Activated CD8-positive, alpha-beta T cell treated with anti-CD3 and anti-CD28 coated beads, Interleukin-2, amount 10 ng/mL, durations not matched to agents 7 days and 5 days (primary cell): ENCODE measurements at regions not wholly inside any gene's neighbourhood (a gene's known extent, or its start where the extent isn't known, plus 50 kb on each side); places are given as distances from the start of the nearest gene placed in this dataset.

Experiments used
- ATAC-seq: fragments of 150-1000 bp; cut with Tn5 transposase; one replicate; pipeline ENCODE4 v1.10.0; 2021; ENCODE audit warnings: moderate library complexity
- CTCF ChIA-PET: fragments of 350-600 bp; sonication (Branson Sonifier 250); formaldehyde crosslinking; loops from one replicate; lab custom pipeline; 2021; ENCODE audit warnings: antibody characterized with exemption; lab: Charles Lee
- POLR2A ChIA-PET: fragments of 350-600 bp; sonication (Branson Sonifier 250); formaldehyde crosslinking; loops from one replicate; lab custom pipeline; 2021; ENCODE audit warnings: antibody characterized with exemption; lab: Charles Lee
- DNase-seq: peaks from one replicate; pipeline ENCODE4 v3.0.0-alpha.2; 2020
- H3K27ac Mint-ChIP-seq: one replicate; pipeline ENCODE4 v1.8.0; 2021; ENCODE audit warnings: mild to moderate bottlenecking, mixed read lengths
- H3K27me3 Mint-ChIP-seq: one replicate; pipeline ENCODE4 v1.8.0; 2021; ENCODE audit warnings: low read depth, mixed read lengths
- H3K36me3 Mint-ChIP-seq: one replicate; pipeline ENCODE4 v1.8.0; 2021; ENCODE audit warnings: low read depth, mixed read lengths
- H3K4me1 Mint-ChIP-seq: one replicate; pipeline ENCODE4 v1.8.0; 2021; ENCODE audit warnings: low read depth, mixed read lengths
- H3K4me3 Mint-ChIP-seq: one replicate; pipeline ENCODE4 v1.8.0; 2021; ENCODE audit warnings: mild to moderate bottlenecking, mixed read lengths
- H3K9me3 Mint-ChIP-seq: one replicate; pipeline ENCODE4 v1.8.0; 2022; ENCODE audit warnings: mixed read lengths; ENCODE audit not compliant: insufficient read depth

GRCh38 chr18:25962919-25963318 is 127.5 kb downstream of the SS18 start:
- Mint-ChIP-seq H3K27me3 (peaks cover 23% of the 10 kb centered on the region), H3K4me1 (no peaks in the 10 kb centered on the region), H3K4me3 (no peak overlapping the region), H3K36me3 (no peaks in the 10 kb centered on the region), H3K27ac (no peak overlapping the region), H3K9me3 (no peaks in the 10 kb centered on the region)
- ChIA-PET CTCF (no interaction called here), POLR2A (no interaction called here)
- ATAC-seq (no peak), DNase-seq (no peak)

GRCh38 chr18:25962176-25962575 is 128.2 kb downstream of the SS18 start:
- Mint-ChIP-seq H3K27me3 (peaks cover 22% of the 10 kb centered on the region), H3K4me3 (no peak overlapping the region), H3K27ac (no peak overlapping the region), H3K36me3 (no peaks in the 10 kb centered on the region), H3K4me1 (no peaks in the 10 kb centered on the region), H3K9me3 (no peaks in the 10 kb centered on the region)
- POLR2A ChIA-PET: no interaction called here
- CTCF ChIA-PET: no interaction called here
- DNase-seq: no peak
- no peak for ATAC-seq

GRCh38 chr18:25957017-25957416 is 133.4 kb downstream of the SS18 start:
- CTCF ChIA-PET: no interaction called here
- Mint-ChIP-seq H3K9me3 (no peaks in the 10 kb centered on the region), H3K27ac (no peak overlapping the region), H3K27me3 (peaks cover 3% of the 10 kb centered on the region), H3K4me3 (no peak overlapping the region), H3K4me1 (peaks cover 7% of the 10 kb centered on the region), H3K36me3 (no peaks in the 10 kb centered on the region)
- POLR2A ChIA-PET: no interaction called here
- DNase-seq (no peak), ATAC-seq (no peak)

GRCh38 chr18:25953111-25953510 is 137.3 kb downstream of the SS18 start:
- no peaks in the 10 kb centered on the region for H3K9me3 Mint-ChIP-seq
- peaks cover 7% of the 10 kb centered on the region for H3K4me1 Mint-ChIP-seq
- no peak for ATAC-seq
- no peak overlapping the region for H3K4me3 Mint-ChIP-seq
- CTCF ChIA-PET: no interaction called here
- H3K36me3 Mint-ChIP-seq: no peaks in the 10 kb centered on the region
- no peak for DNase-seq
- H3K27ac Mint-ChIP-seq: no peak overlapping the region
- peaks cover 3% of the 10 kb centered on the region for H3K27me3 Mint-ChIP-seq
- POLR2A ChIA-PET: no interaction called here

GRCh38 chr18:25950321-25950720 is 140.1 kb downstream of the SS18 start:
- CTCF ChIA-PET: no interaction called here
- H3K4me1 Mint-ChIP-seq: peaks cover 7% of the 10 kb centered on the region
- H3K36me3 Mint-ChIP-seq: no peaks in the 10 kb centered on the region
- POLR2A ChIA-PET: no interaction called here
- H3K4me3 Mint-ChIP-seq: no peak overlapping the region
- no peak for ATAC-seq
- no peak overlapping the region for H3K27ac Mint-ChIP-seq
- no peak for DNase-seq
- peaks cover 8% of the 10 kb centered on the region for H3K27me3 Mint-ChIP-seq
- H3K9me3 Mint-ChIP-seq: no peaks in the 10 kb centered on the region

- Mint-ChIP-seq H3K9me3 (no peaks in the 10 kb centered on the region), H3K27ac (no peak overlapping the region), H3K27me3 (peaks cover 8% of the 10 kb centered on the region), H3K4me3 (no peak overlapping the region), H3K4me1 (no peaks in the 10 kb centered on the region), H3K36me3 (no peaks in the 10 kb centered on the region)
- POLR2A ChIA-PET: no interaction called here
- ATAC-seq: no peak
- CTCF ChIA-PET: no interaction called here
- no peak for DNase-seq
Observed at GRCh38 chr18:25946540-25946939, 143.9 kb downstream of the SS18 start.

GRCh38 chr18:25935356-25935755 is 155.1 kb downstream of the SS18 start:
- H3K9me3 Mint-ChIP-seq: no peaks in the 10 kb centered on the region
- no peaks in the 10 kb centered on the region for H3K4me1 Mint-ChIP-seq
- ChIA-PET POLR2A (no interaction called here), CTCF (no interaction called here)
- ATAC-seq (no peak), DNase-seq (no peak)
- no peak overlapping the region for H3K4me3 Mint-ChIP-seq
- no peaks in the 10 kb centered on the region for H3K36me3 Mint-ChIP-seq
- no peak overlapping the region for H3K27ac Mint-ChIP-seq
- peaks cover 18% of the 10 kb centered on the region for H3K27me3 Mint-ChIP-seq

- no peak overlapping the region for H3K27ac Mint-ChIP-seq
- POLR2A ChIA-PET: no interaction called here
- DNase-seq (no peak), ATAC-seq (no peak)
- no peaks in the 10 kb centered on the region for H3K36me3 Mint-ChIP-seq
- H3K4me3 Mint-ChIP-seq: no peak overlapping the region
- CTCF ChIA-PET: no interaction called here
- H3K27me3 Mint-ChIP-seq: peaks cover 7% of the 10 kb centered on the region
- no peaks in the 10 kb centered on the region for H3K9me3 Mint-ChIP-seq
- H3K4me1 Mint-ChIP-seq: no peaks in the 10 kb centered on the region
Observed at GRCh38 chr18:25931126-25931525, 159.3 kb downstream of the SS18 start.

GRCh38 chr18:25929787-25930186 is 160.6 kb downstream of the SS18 start:
- POLR2A ChIA-PET: no interaction called here
- ATAC-seq: no peak
- CTCF ChIA-PET: interaction anchor here (1.1 kb wide), 1 partner anchor 9 kb away, joined by 3 read pairs; no protein-coding TSS in a partner anchor
- no peak for DNase-seq
- H3K27me3 Mint-ChIP-seq: peaks cover 7% of the 10 kb centered on the region
- H3K4me1 Mint-ChIP-seq: no peaks in the 10 kb centered on the region
- no peaks in the 10 kb centered on the region for H3K36me3 Mint-ChIP-seq
- no peak overlapping the region for H3K4me3 Mint-ChIP-seq
- no peaks in the 10 kb centered on the region for H3K9me3 Mint-ChIP-seq
- no peak overlapping the region for H3K27ac Mint-ChIP-seq

- POLR2A ChIA-PET: no interaction called here
- no peaks in the 10 kb centered on the region for H3K9me3 Mint-ChIP-seq
- H3K27ac Mint-ChIP-seq: no peak overlapping the region
- H3K4me3 Mint-ChIP-seq: no peak overlapping the region
- H3K4me1 Mint-ChIP-seq: no peaks in the 10 kb centered on the region
- CTCF ChIA-PET: no interaction called here
- no peaks in the 10 kb centered on the region for H3K36me3 Mint-ChIP-seq
- DNase-seq (no peak), ATAC-seq (no peak)
- H3K27me3 Mint-ChIP-seq: no peaks in the 10 kb centered on the region
Observed at GRCh38 chr18:25927830-25928229, 162.6 kb downstream of the SS18 start.

- no peaks in the 10 kb centered on the region for H3K4me1 Mint-ChIP-seq
- ChIA-PET POLR2A (no interaction called here), CTCF (no interaction called here)
- no peak overlapping the region for H3K4me3 Mint-ChIP-seq
- no peak overlapping the region for H3K27ac Mint-ChIP-seq
- H3K36me3 Mint-ChIP-seq: no peaks in the 10 kb centered on the region
- no peaks in the 10 kb centered on the region for H3K27me3 Mint-ChIP-seq
- no peaks in the 10 kb centered on the region for H3K9me3 Mint-ChIP-seq
- DNase-seq (no peak), ATAC-seq (no peak)
Observed at GRCh38 chr18:25923193-25923592, 167.2 kb downstream of the SS18 start.

GRCh38 chr18:25921677-25922421 is 168.6 kb downstream of the SS18 start:
- H3K4me3 Mint-ChIP-seq: no peak overlapping the region
- H3K36me3 Mint-ChIP-seq: no peaks in the 10 kb centered on the region
- ChIA-PET CTCF (interaction anchor here (0.7 to 1.2 kb wide), 7 partner anchors 8 to 413 kb away, joined by 3 to 6 read pairs (median 3); no protein-coding TSS in a partner anchor), POLR2A (no interaction called here)
- DNase-seq (peak; percentile 58), ATAC-seq (peak; percentile 58)
- no peaks in the 10 kb centered on the region for H3K9me3 Mint-ChIP-seq
- H3K4me1 Mint-ChIP-seq: no peaks in the 10 kb centered on the region
- no peak overlapping the region for H3K27ac Mint-ChIP-seq
- H3K27me3 Mint-ChIP-seq: peaks cover 2% of the 10 kb centered on the region

- Mint-ChIP-seq H3K27ac (no peak overlapping the region), H3K27me3 (peaks cover 2% of the 10 kb centered on the region), H3K4me1 (no peaks in the 10 kb centered on the region), H3K36me3 (no peaks in the 10 kb centered on the region), H3K4me3 (no peak overlapping the region), H3K9me3 (no peaks in the 10 kb centered on the region)
- DNase-seq (no peak), ATAC-seq (no peak)
- CTCF ChIA-PET: no interaction called here
- POLR2A ChIA-PET: interaction anchor here (0.7 kb wide), 1 partner anchor 206 kb away, joined by 4 read pairs; no protein-coding TSS in a partner anchor
Observed at GRCh38 chr18:25915907-25916306, 174.5 kb downstream of the SS18 start.
